ENCODE measurements at regions not wholly inside any gene's neighbourhood (a gene's known extent, or its start where the extent isn't known, plus 50 kb on each side); places are given as distances from the start of the nearest gene placed in this dataset.

GRCh38 chr6:80433010-80433672, 326.7 kb downstream of the BCKDHB start:
- TF ChIP-seq CTCF (IDR thresholded peaks at IDR 0.05) (no peak), POLR2AphosphoS5 (IDR thresholded peaks at IDR 0.05) (no peak), POLR2A (IDR thresholded peaks at IDR 0.05) (no peak)
